ENCODE measurements at regions not wholly inside any gene's neighbourhood (a gene's known extent, or its start where the extent isn't known, plus 50 kb on each side); places are given as distances from the start of the nearest gene placed in this dataset.

DNA sequence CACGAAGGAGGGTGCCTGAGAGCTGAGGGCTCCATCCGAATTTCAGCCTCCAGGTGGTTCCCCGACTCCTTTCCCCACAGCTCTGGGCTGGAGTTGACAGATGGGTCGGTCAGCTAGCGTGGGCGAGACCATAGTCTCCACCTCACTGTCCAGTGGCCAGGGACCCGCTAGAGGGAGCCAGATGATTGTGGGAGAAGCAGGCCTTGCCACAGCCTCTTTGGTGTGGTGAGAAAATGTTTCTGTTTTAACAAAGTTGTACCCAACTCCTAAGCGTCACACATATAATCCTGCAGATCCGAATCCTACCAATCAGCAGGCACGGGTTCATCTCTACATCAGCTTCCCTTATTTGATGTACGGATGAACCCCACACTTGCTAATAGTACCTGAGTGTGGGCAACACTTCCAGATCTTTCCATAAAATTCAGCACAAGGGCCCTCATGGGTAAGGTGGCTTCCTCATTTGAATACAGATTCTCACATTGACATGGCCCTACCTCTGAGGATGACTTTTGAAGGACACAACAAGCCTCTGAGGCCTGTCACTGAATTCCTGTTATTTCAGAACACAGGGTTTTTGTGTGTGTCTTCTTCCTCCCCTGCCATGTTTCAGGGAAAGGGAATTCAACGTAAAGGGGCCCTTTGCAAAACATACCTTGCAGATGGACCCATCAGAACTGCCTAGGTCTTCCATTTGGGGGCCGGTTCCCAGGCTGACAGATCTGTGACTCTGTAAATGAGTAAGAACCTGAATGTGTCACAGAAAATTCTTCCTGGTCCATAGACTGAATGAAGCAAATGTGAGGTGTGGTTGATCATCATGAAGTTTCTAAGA is 103.2 kb upstream of the DUSP22 start:
- TF ChIP-seq, protein P1, sequence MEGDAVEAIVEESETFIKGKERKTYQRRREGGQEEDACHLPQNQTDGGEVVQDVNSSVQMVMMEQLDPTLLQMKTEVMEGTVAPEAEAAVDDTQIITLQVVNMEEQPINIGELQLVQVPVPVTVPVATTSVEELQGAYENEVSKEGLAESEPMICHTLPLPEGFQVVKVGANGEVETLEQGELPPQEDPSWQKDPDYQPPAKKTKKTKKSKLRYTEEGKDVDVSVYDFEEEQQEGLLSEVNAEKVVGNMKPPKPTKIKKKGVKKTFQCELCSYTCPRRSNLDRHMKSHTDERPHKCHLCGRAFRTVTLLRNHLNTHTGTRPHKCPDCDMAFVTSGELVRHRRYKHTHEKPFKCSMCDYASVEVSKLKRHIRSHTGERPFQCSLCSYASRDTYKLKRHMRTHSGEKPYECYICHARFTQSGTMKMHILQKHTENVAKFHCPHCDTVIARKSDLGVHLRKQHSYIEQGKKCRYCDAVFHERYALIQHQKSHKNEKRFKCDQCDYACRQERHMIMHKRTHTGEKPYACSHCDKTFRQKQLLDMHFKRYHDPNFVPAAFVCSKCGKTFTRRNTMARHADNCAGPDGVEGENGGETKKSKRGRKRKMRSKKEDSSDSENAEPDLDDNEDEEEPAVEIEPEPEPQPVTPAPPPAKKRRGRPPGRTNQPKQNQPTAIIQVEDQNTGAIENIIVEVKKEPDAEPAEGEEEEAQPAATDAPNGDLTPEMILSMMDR (IDR thresholded peaks at IDR 0.05), result peak; percentile 76
- Histone ChIP-seq H3K9me3 (ENCODE audit: control insufficient read depth, low read length) (no peaks in the 10 kb centered on the region), H3K27me3 (ENCODE audit: control insufficient read depth, insufficient read depth, low read length) (no peaks in the 10 kb centered on the region), H3K27ac (no peak overlapping the region), H2AFZ (peak overlapping the region; percentile 5), H3K4me3 (ENCODE audit: low read depth, low read length) (no peak overlapping the region), H3K4me2 (ENCODE audit: low read length) (no peak overlapping the region), H3K79me2 (no peaks in the 10 kb centered on the region), H3K4me1 (no peaks in the 10 kb centered on the region), H3K9ac (no peak overlapping the region), H3K36me3 (ENCODE audit: control insufficient read depth, insufficient read depth, low read length) (no peaks in the 10 kb centered on the region)

GRCh38 chr6:189676-190075 is 102.6 kb upstream of the DUSP22 start:
- Histone ChIP-seq H3K4me2 (ENCODE audit: low read length) (no peak overlapping the region), H3K9me3 (ENCODE audit: control insufficient read depth, low read length) (no peaks in the 10 kb centered on the region), H3K36me3 (ENCODE audit: control insufficient read depth, insufficient read depth, low read length) (no peaks in the 10 kb centered on the region), H3K27ac (no peak overlapping the region), H3K4me3 (ENCODE audit: low read depth, low read length) (no peak overlapping the region), H3K79me2 (no peaks in the 10 kb centered on the region), H3K9ac (no peak overlapping the region), H3K27me3 (ENCODE audit: control insufficient read depth, insufficient read depth, low read length) (no peaks in the 10 kb centered on the region), H3K4me1 (no peaks in the 10 kb centered on the region), H2AFZ (no peak overlapping the region)
- TF ChIP-seq, protein P1 (IDR thresholded peaks at IDR 0.05), result no peak

GRCh38 chr6:190596-191395 is 101.5 kb upstream of the DUSP22 start:
- H3K27ac ChIP-seq, result no peak overlapping the region
- H2AFZ ChIP-seq, result no peak overlapping the region
- no peaks in the 10 kb centered on the region for H3K79me2 ChIP-seq
- H3K9ac ChIP-seq, result no peak overlapping the region
- H3K36me3 ChIP-seq (ENCODE audit: control insufficient read depth, insufficient read depth, low read length), result no peaks in the 10 kb centered on the region
- no peak overlapping the region for H3K4me3 ChIP-seq (ENCODE audit: low read depth, low read length)
- no peaks in the 10 kb centered on the region for H3K27me3 ChIP-seq (ENCODE audit: control insufficient read depth, insufficient read depth, low read length)
- H3K4me1 ChIP-seq, result no peaks in the 10 kb centered on the region
- no peaks in the 10 kb centered on the region for H3K9me3 ChIP-seq (ENCODE audit: control insufficient read depth, low read length)
- no peak overlapping the region for H3K4me2 ChIP-seq (ENCODE audit: low read length)
- TF ChIP-seq, protein P1 (IDR thresholded peaks at IDR 0.05), result no peak

- Histone ChIP-seq H3K27me3 (ENCODE audit: control insufficient read depth, insufficient read depth, low read length) (no peaks in the 10 kb centered on the region), H3K79me2 (no peaks in the 10 kb centered on the region), H3K27ac (no peak overlapping the region), H3K9ac (no peak overlapping the region), H2AFZ (no peak overlapping the region), H3K4me1 (no peaks in the 10 kb centered on the region), H3K4me2 (ENCODE audit: low read length) (no peak overlapping the region), H3K36me3 (ENCODE audit: control insufficient read depth, insufficient read depth, low read length) (no peaks in the 10 kb centered on the region), H3K4me3 (ENCODE audit: low read depth, low read length) (no peak overlapping the region), H3K9me3 (ENCODE audit: control insufficient read depth, low read length) (no peaks in the 10 kb centered on the region)
- TF ChIP-seq, protein P1 (IDR thresholded peaks at IDR 0.05), result no peak
These were observed 100.6 kb upstream of the DUSP22 start for GRCh38 chr6:191487-192312.

Data from parathyroid adenoma (tissue), 2 donors.